ENCODE measurements at regions not wholly inside any gene's neighbourhood (a gene's known extent, or its start where the extent isn't known, plus 50 kb on each side); places are given as distances from the start of the nearest gene placed in this dataset.

DNA sequence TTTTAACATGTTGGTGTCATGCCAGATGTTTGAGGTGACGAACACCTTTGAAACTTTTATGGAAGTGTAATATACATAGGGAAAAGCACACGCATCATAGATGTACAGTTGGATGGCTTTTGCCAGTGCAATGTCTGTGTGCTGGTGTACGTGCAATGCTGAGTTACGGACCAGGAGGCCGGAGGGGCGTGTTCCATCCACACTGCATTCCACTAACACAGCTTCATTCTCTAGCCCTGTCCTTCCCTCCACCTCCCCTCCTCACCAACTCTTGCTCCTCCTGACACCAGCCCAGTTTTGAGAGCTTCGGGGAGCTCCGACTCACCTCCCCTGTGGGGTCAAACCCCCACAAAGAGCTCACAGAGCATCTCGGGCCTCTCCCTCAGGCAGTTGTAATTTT lies 358.8 kb downstream of the C16orf95 start:
- intact Hi-C loops (cut with DNase I) = no loop called here
- Histone ChIP-seq H3K27ac (ENCODE audit: low read depth in 2 of 2, low read length in 2 of 2) (no peak overlapping the region), H3K27me3 (ENCODE audit: control insufficient read depth, insufficient read depth, low read length) (no peaks in the 10 kb centered on the region), H3K9me3 (ENCODE audit: control insufficient read depth in 2 of 3, insufficient read depth in 1 of 3, low read length in 3 of 3) (no peaks in the 10 kb centered on the region), H3K9ac (ENCODE audit: low read length in 3 of 3) (no peak overlapping the region), H3K36me3 (ENCODE audit: control insufficient read depth in 2 of 3, insufficient read depth in 3 of 3, low read length in 3 of 3) (no peaks in the 10 kb centered on the region), H3K4me1 (ENCODE audit: control insufficient read depth in 2 of 3, insufficient read depth in 2 of 3, low read depth in 1 of 3, low read length in 3 of 3) (peaks cover 0 to 12% (median 0%) of the 10 kb centered on the region in 3 donors), H3K4me3 (ENCODE audit: low read length in 3 of 3) (no peak overlapping the region)
- no peak for TF ChIP-seq CTCF (IDR thresholded peaks at IDR 0.05; ENCODE audit: borderline replicate concordance, extremely low read depth, insufficient read depth)
- DNase-seq (peak in 2 of 5 donors; percentile 32 to 50), FAIRE-seq (no peak)

- FAIRE-seq (no peak), DNase-seq (peak; percentile 52 to 96 (median 87))
- intact Hi-C loops (cut with DNase I) = no loop called here
- peaks cover 0 to 12% (median 0%) of the 10 kb centered on the region in 3 donors for H3K4me1 ChIP-seq (ENCODE audit: control insufficient read depth in 2 of 3, insufficient read depth in 2 of 3, low read depth in 1 of 3, low read length in 3 of 3)
- no peaks in the 10 kb centered on the region for H3K27me3 ChIP-seq (ENCODE audit: control insufficient read depth, insufficient read depth, low read length)
- no peak overlapping the region for H3K27ac ChIP-seq (ENCODE audit: low read depth in 2 of 2, low read length in 2 of 2)
- H3K9ac ChIP-seq (ENCODE audit: low read length in 3 of 3) = no peak overlapping the region
- H3K4me3 ChIP-seq (ENCODE audit: low read length in 3 of 3) = no peak overlapping the region
- TF ChIP-seq CTCF (IDR thresholded peaks at IDR 0.05; ENCODE audit: borderline replicate concordance, extremely low read depth, insufficient read depth) = no peak
- H3K36me3 ChIP-seq (ENCODE audit: control insufficient read depth in 2 of 3, insufficient read depth in 3 of 3, low read length in 3 of 3) = no peaks in the 10 kb centered on the region
- no peaks in the 10 kb centered on the region for H3K9me3 ChIP-seq (ENCODE audit: control insufficient read depth in 2 of 3, insufficient read depth in 1 of 3, low read length in 3 of 3)
Observed at GRCh38 chr16:86959091-86959651, 358.0 kb downstream of the C16orf95 start.

GRCh38 chr16:86959729-86960128 lies 357.5 kb downstream of the C16orf95 start:
- Histone ChIP-seq H3K4me3 (ENCODE audit: low read length in 3 of 3) (no peak overlapping the region), H3K36me3 (ENCODE audit: control insufficient read depth in 2 of 3, insufficient read depth in 3 of 3, low read length in 3 of 3) (no peaks in the 10 kb centered on the region), H3K27me3 (ENCODE audit: control insufficient read depth, insufficient read depth, low read length) (no peaks in the 10 kb centered on the region), H3K9ac (ENCODE audit: low read length in 3 of 3) (no peak overlapping the region), H3K9me3 (ENCODE audit: control insufficient read depth in 2 of 3, insufficient read depth in 1 of 3, low read length in 3 of 3) (no peaks in the 10 kb centered on the region), H3K27ac (ENCODE audit: low read depth in 2 of 2, low read length in 2 of 2) (no peak overlapping the region), H3K4me1 (ENCODE audit: control insufficient read depth in 2 of 3, insufficient read depth in 2 of 3, low read depth in 1 of 3, low read length in 3 of 3) (peaks cover 0 to 12% (median 0%) of the 10 kb centered on the region in 3 donors)
- DNase-seq (peak in 1 of 5 donors; percentile 10), FAIRE-seq (no peak)
- TF ChIP-seq CTCF (IDR thresholded peaks at IDR 0.05; ENCODE audit: borderline replicate concordance, extremely low read depth, insufficient read depth) = no peak
- intact Hi-C loops (cut with DNase I) = no loop called here

DNA sequence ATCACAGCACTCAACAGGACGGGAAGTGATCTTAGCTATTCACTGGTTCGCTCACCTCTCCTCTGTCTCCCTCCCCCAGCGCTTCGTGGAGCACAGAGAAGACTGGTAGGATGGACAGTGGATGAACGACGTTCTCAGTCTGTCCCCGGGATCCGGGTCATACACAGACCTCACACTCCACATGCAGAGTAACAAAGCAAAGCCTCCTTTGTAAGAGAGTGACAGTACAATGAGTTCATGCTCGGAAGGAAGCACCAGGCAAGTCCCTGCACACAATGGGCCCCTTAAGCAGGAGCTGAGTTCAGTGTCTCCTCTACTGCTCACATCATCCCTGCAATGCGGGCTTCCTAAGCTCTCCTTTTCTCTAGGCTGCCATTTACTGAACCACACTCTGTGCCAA lies 356.9 kb downstream of the C16orf95 start:
- Histone ChIP-seq H3K9ac (ENCODE audit: low read length in 3 of 3) (no peak overlapping the region), H3K4me3 (ENCODE audit: low read length in 3 of 3) (no peak overlapping the region), H3K27me3 (ENCODE audit: control insufficient read depth, insufficient read depth, low read length) (no peaks in the 10 kb centered on the region), H3K36me3 (ENCODE audit: control insufficient read depth in 2 of 3, insufficient read depth in 3 of 3, low read length in 3 of 3) (no peaks in the 10 kb centered on the region), H3K27ac (ENCODE audit: low read depth in 2 of 2, low read length in 2 of 2) (no peak overlapping the region), H3K9me3 (ENCODE audit: control insufficient read depth in 2 of 3, insufficient read depth in 1 of 3, low read length in 3 of 3) (no peaks in the 10 kb centered on the region), H3K4me1 (ENCODE audit: control insufficient read depth in 2 of 3, insufficient read depth in 2 of 3, low read depth in 1 of 3, low read length in 3 of 3) (peaks cover 0 to 12% (median 0%) of the 10 kb centered on the region in 3 donors)
- DNase-seq (peak in 1 of 5 donors; percentile 15), FAIRE-seq (no peak)
- TF ChIP-seq CTCF (IDR thresholded peaks at IDR 0.05; ENCODE audit: borderline replicate concordance, extremely low read depth, insufficient read depth) = no peak
- intact Hi-C loops (cut with DNase I) = no loop called here

Measured in kidney (tissue), 13 donors.